IMR-90 (cell line): ENCODE measurements at regions not wholly inside any gene's neighbourhood (a gene's known extent, or its start where the extent isn't known, plus 50 kb on each side); places are given as distances from the start of the nearest gene placed in this dataset.

Source experiments
- ATAC-seq: fragments of 200-7000 bp; cut with Tn5 transposase; 2 replicates; pipeline ENCODE4 v1.9.1; 2020; ENCODE audit warnings: low read depth, mild to moderate bottlenecking, moderate library complexity
- BruUV-seq: library from RNA; stranded (reverse); fragments of 400-500 nt; replicated peaks from 2 replicates; lab custom pipeline; 2021; lab: Mats Ljungman, UMichigan
- CTCF ChIA-PET: fragments of 300-600 bp; formaldehyde crosslinking; extraction: SDS; loops from one replicate; lab custom pipeline; 2021; ENCODE audit warnings: antibody characterized with exemption; lab: Yijun Ruan, JAX
- POLR2A ChIA-PET: fragments of 300-600 bp; sonication (Branson Sonifier 250); formaldehyde crosslinking; loops from one replicate; lab custom pipeline; 2022; ENCODE audit warnings: antibody characterized with exemption; ENCODE audit not compliant: unreplicated experiment; lab: Charles Lee
- DNase-seq: peaks from one replicate; pipeline ENCODE4 v3.0.0; 2013
- H2AFZ ChIP-seq: replicated peaks from 2 replicates; pipeline ENCODE3; 2013; ENCODE audit warnings: low read length, mild to moderate bottlenecking; ENCODE audit not compliant: poor library complexity
- H2AK5ac ChIP-seq: 2 replicates; pipeline ENCODE4 v1.6.1; 2013; ENCODE audit warnings: low read depth, low read length, inconsistent platforms
- H2AK9ac ChIP-seq: replicated peaks from 2 replicates; pipeline ENCODE3; 2013; ENCODE audit warnings: mild to moderate bottlenecking, low read depth, low read length, moderate library complexity; ENCODE audit not compliant: poor library complexity
- H2BK120ac ChIP-seq: 2 replicates; pipeline ENCODE4 v1.6.1; 2013; ENCODE audit warnings: low read depth, low read length, inconsistent platforms
- H2BK15ac ChIP-seq: 3 replicates; pipeline ENCODE4 v1.6.1; 2013; ENCODE audit warnings: low read depth, low read length, inconsistent platforms
- H2BK20ac ChIP-seq: 2 replicates; pipeline ENCODE4 v1.6.1; 2013; ENCODE audit warnings: low read depth, mild to moderate bottlenecking, inconsistent platforms, low read length, moderate library complexity
- H2BK5ac ChIP-seq: 2 replicates; pipeline ENCODE4 v1.6.1; 2013; ENCODE audit warnings: mild to moderate bottlenecking, low read depth, low read length, inconsistent platforms; ENCODE audit not compliant: poor library complexity, severe bottlenecking
- H3K14ac ChIP-seq: replicated peaks from 2 replicates; pipeline ENCODE4 v1.6.1; 2013; ENCODE audit warnings: low read depth, low read length, inconsistent platforms
- H3K18ac ChIP-seq: 2 replicates; pipeline ENCODE4 v1.6.1; 2013; ENCODE audit warnings: low read depth, low read length, control low read depth
- H3K23ac ChIP-seq: 2 replicates; pipeline ENCODE4 v1.6.1; 2013; ENCODE audit warnings: low read depth, low read length, inconsistent platforms
- H3K27ac ChIP-seq: 2 replicates; pipeline ENCODE4 v1.5.1; 2013; ENCODE audit warnings: mild to moderate bottlenecking, control low read depth, low read length; ENCODE audit not compliant: insufficient read depth
- H3K27me3 ChIP-seq: 2 replicates; pipeline ENCODE4 v1.6.1; 2013; ENCODE audit warnings: low read length; ENCODE audit not compliant: control insufficient read depth, insufficient read depth
- H3K36me3 ChIP-seq: 2 replicates; pipeline ENCODE4 v1.6.1; 2013; ENCODE audit warnings: low read length, mixed read lengths; ENCODE audit not compliant: control insufficient read depth, insufficient read depth
- H3K4ac ChIP-seq: 2 replicates; pipeline ENCODE4 v1.6.1; 2013; ENCODE audit warnings: low read depth, low read length, inconsistent platforms
- H3K4me1 ChIP-seq: 2 replicates; pipeline ENCODE4 v1.6.1; 2013; ENCODE audit warnings: low read length, mixed read lengths; ENCODE audit not compliant: control insufficient read depth, insufficient read depth
- H3K4me2 ChIP-seq: 2 replicates; pipeline ENCODE4 v1.6.1; 2013; ENCODE audit warnings: low read depth, mild to moderate bottlenecking, control low read depth, low read length, moderate library complexity
- H3K4me3 ChIP-seq: 2 replicates; pipeline ENCODE4 v1.5.1; 2013; ENCODE audit warnings: low read depth, mild to moderate bottlenecking, control low read depth, low read length, moderate library complexity; ENCODE audit not compliant: insufficient read depth
- H3K56ac ChIP-seq: 2 replicates; pipeline ENCODE4 v1.6.1; 2013; ENCODE audit warnings: low read length, inconsistent platforms; ENCODE audit not compliant: insufficient read depth; ENCODE audit errors: extremely low read depth
- H3K79me1 ChIP-seq, 2 experiments: 2 replicates each; pipeline ENCODE4 v1.6.1; 2013; ENCODE audit warnings: low read length in 2 of 2, inconsistent platforms in 1 of 2, low read depth in 1 of 2
- H3K9ac ChIP-seq: 2 replicates; pipeline ENCODE4 v1.6.1; 2013; ENCODE audit warnings: low read depth, low read length, control low read depth
- H3K9me1 ChIP-seq: 2 replicates; pipeline ENCODE4 v1.6.1; 2013; ENCODE audit warnings: low read length, inconsistent platforms; ENCODE audit not compliant: insufficient read depth
- H3K9me3 ChIP-seq: 2 replicates; pipeline ENCODE4 v1.6.1; 2013; ENCODE audit warnings: low read length; ENCODE audit not compliant: control insufficient read depth, insufficient read depth
- H4K20me1 ChIP-seq: 2 replicates; pipeline ENCODE4 v1.6.1; 2013; ENCODE audit warnings: low read length, inconsistent platforms; ENCODE audit not compliant: insufficient read depth
- H4K5ac ChIP-seq: 2 replicates; pipeline ENCODE4 v1.6.1; 2013; ENCODE audit warnings: mild to moderate bottlenecking, low read depth, low read length, control low read depth
- H4K8ac ChIP-seq, 2 experiments: 2 replicates each; pipeline ENCODE4 v1.6.1; 2013; ENCODE audit warnings: low read depth in 2 of 2, low read length in 2 of 2, control low read depth in 1 of 2, inconsistent platforms in 1 of 2
- H4K91ac ChIP-seq: 2 replicates; pipeline ENCODE4 v1.6.1; 2013; ENCODE audit warnings: low read depth, low read length, inconsistent platforms; ENCODE audit not compliant: insufficient read depth
- ELK1 ChIP-seq: fragments of 150-350 bp; IDR thresholded peaks from 2 replicates; pipeline ENCODE4 v1.6.1; 2016; ENCODE audit warnings: low read depth, mild to moderate bottlenecking, low read length, moderate library complexity, borderline replicate concordance
- FOS ChIP-seq: fragments of 150-350 bp; IDR thresholded peaks from 2 replicates; pipeline ENCODE4 v1.6.1; 2016; ENCODE audit warnings: low read depth, low read length
- WGBS, 2 experiments: methylation state at CpG; one replicate each; pipeline versions ENCODE4 v1.1.5 to v1.1.7; 2013; ENCODE audit warnings: missing lambda C conversion rate in 2 of 2; ENCODE audit not compliant: insufficient read length in 1 of 2; ENCODE audit errors: extremely low coverage in 2 of 2; 5-methylcytosine and 5-hydroxymethylcytosine counted together
- dilution Hi-C: fragments of 300-500 bp; cut with HindIII; formaldehyde crosslinking; loops from one replicate; pipeline ENCODE4 v1.14.3; 2018; ENCODE audit warnings: low sequenced_read_pairs; ENCODE audit not compliant: unreplicated experiment
- in situ Hi-C: fragments of 300-500 bp; cut with MboI; formaldehyde crosslinking; loops from 3 replicates; pipeline ENCODE4 v1.14.3; 2019; ENCODE audit warnings: low sequenced_read_pairs, inconsistent platforms, mixed read lengths
- intact Hi-C: fragments of 100-400 bp; cut with micrococcal nuclease; formaldehyde crosslinking; loops from 2 replicates; pipeline ENCODE4 v1.10.0; 2022

DNA sequence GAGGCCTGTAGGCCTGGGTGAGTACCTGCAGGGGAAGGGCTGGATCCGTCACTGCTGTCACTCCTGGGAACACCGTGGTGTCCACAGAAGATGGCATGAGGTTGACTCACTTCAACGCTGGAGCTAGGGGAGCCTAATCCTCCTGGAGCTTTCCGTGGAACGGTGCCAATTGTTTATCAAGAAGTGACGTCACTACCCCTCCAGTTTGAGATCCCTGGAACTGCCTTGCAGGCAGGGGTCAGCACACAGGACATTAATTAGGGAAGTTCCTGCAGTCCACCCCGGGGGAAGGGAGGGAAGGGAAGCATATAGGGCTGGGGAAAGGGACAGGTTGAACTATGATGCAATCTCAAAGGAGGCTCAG, 408.6 kb downstream of the GALR1 start:
- Histone ChIP-seq H3K27ac (no peak overlapping the region), H3K56ac (no peak overlapping the region), H3K4me1 (no peaks in the 10 kb centered on the region), H3K4ac (no peak overlapping the region), H2BK20ac (no peak overlapping the region), H3K4me3 (no peak overlapping the region), H3K36me3 (no peaks in the 10 kb centered on the region), H4K20me1 (no peaks in the 10 kb centered on the region), H2BK120ac (no peak overlapping the region), H2BK5ac (no peak overlapping the region), H3K23ac (no peak overlapping the region), H4K91ac (no peak overlapping the region), H3K79me1 (no peaks in the 10 kb centered on the region), H3K14ac (no peak overlapping the region), H2AK9ac (no peak overlapping the region), H4K5ac (no peak overlapping the region), H2AK5ac (no peak overlapping the region), H3K9ac (no peak overlapping the region), H3K27me3 (no peaks in the 10 kb centered on the region), H3K18ac (no peak overlapping the region), H3K9me3 (peaks cover 41% of the 10 kb centered on the region), H2AFZ (no peak overlapping the region), H3K4me2 (no peak overlapping the region), H3K9me1 (no peaks in the 10 kb centered on the region), H4K8ac (no peak overlapping the region), H2BK15ac (no peak overlapping the region)
- no peak for DNase-seq
- dilution Hi-C loops (no loop called here), intact Hi-C loops (no loop called here), in situ Hi-C loops (no loop called here)
- POLR2A ChIA-PET = no interaction called here
- TF ChIP-seq ELK1 = no peak
- TF ChIP-seq FOS = no peak
- 33% methylated on average over 4 of the region's 7 CpGs; no CpG with 5 or more reads in 1 of the 2 experiments for WGBS, 2 experiments
- no peak for ATAC-seq
- CTCF ChIA-PET = no interaction called here
- BruUV-seq = no TSS peak
